Activated T-cell treated with anti-CD3 and anti-CD28 coated beads for 48 hours (primary cell): ENCODE measurements at regions not wholly inside any gene's neighbourhood (a gene's known extent, or its start where the extent isn't known, plus 50 kb on each side); places are given as distances from the start of the nearest gene placed in this dataset.
A peak's percentile ranks its signal among the peaks of the same experiment; 100 is the strongest.

ENCODE experiments used
- DNase-seq: peaks from one replicate; pipeline ENCODE4 v3.0.0-alpha.2; 2020; ENCODE audit warnings: low read depth

DNA sequence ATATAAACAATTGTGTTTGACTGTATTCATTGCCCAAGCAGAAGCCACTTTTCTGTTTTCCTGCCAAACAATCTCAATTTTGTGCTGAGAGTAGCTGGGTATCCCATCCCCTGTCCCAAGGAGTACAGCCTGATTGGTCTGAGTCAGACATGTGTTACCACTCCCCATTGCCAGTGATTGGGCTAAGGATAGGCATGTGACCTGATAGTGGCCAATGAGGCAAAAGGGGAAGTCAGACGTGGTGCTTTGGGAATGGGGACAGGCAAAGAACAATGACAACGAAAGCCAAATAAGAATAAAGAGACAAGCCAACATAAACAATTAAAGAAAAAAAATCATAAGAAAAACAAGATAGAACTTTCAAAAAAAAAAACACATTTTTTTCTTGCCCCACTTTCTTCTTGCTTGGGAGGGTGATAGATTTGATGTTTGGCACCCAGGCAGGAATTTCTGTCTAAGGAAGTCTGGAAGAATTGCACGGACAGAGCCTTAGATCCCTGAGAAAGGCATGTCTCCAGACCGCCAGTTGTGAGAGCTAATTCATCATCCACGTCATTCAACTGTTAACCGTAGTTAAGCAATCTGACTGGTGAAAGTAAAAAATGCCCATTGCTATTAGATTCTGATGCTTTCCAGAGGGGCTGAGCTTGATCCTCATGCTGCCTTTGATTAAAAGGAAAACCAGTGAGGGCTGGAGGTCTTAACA lies 626.6 kb upstream of the TMEM132C start:
- DNase-seq, result no peak

- no peak for DNase-seq
These were observed 624.8 kb upstream of the TMEM132C start for GRCh38 chr12:127642208-127642607.

DNA sequence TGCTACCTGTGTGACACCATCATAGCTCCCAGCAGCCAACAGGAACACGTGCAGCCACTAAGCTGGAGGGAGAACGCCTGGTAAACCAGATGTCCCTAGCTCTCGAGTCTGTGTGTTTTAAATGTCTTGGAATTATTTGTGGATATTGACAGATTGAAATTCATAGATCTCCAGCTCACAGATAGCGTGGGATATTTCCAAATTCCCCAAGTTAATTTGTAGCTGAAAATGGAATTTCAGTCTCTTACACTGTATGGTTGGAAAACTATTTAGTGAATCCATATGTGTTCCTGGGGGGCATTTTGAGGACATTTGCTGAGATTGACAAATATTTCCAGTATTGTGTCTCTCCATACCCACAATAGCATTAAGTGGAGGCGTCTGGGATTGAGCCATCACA lies 618.6 kb upstream of the TMEM132C start:
- DNase-seq, result no peak

DNA sequence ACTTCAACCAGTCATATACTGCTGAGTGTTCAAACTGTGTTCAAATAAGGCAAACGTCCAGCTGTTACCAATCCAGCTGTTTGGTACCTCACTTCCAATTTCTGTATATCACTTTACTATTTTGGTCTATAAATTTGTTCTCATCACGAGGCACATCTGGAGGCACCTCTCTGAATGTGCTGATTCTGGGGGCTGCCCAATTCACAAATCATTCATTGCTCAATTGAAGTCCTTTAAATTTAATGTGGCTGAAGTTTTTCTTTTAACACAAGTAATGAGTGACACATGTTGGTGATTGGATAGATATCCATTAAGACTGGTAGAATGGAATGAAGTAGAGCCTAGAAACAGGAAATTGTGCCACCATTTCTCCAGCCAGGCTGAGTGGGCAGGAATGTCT lies 617.0 kb upstream of the TMEM132C start:
- no peak for DNase-seq

- DNase-seq, result no peak
These were observed 616.3 kb upstream of the TMEM132C start for GRCh38 chr12:127650626-127651025.

GRCh38 chr12:127652281-127652680 lies 614.7 kb upstream of the TMEM132C start:
- DNase-seq, result no peak

DNA sequence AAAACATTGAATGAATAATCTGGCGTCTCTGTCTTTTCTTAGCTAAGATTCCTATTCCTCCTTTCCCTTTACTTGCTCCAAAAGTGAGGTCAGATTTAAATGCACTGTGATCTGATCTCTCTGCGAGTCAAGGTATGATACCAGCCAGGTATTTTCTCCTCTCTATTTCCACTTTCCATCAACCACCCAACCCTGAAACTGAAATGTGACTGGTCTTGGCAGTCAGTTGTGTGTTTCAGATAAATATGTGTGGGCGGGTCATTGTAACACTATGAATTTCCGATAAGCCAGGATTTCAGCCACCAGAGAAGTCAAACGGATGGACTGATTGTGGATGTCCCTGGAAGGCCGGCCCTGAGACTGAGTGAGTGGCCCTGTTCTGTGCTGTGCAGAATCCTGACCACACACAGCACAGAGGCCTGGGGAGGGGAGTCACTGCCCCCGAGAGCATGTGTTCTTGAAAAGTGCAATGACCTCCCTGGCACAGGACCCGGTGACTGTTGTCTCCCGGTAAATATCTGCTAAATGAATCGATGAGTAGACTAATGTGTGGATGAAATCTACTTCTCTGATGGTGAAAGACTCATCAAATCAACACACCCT lies 612.5 kb upstream of the TMEM132C start:
- no peak for DNase-seq

GRCh38 chr12:127655691-127656090 lies 611.3 kb upstream of the TMEM132C start:
- DNase-seq, result no peak

DNA sequence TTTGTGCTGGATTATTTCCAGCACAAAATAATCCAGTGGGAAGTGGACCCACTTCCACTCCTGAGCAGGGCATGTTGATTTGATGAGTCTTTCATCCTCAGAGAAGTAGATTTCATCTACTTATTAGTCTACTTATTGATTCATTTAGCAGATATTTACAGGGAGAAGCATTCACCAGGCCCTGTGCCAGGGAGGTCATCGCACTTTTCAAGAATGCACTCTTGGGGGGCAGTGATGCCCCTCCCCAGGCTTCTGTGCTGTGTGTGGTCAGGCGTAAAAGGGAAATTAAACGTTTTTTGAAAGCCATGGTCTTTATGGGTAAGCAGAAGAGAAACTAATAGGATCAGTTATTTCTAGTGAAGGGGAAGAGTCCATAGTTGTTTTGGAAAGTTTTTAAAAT lies 610.7 kb upstream of the TMEM132C start:
- DNase-seq, result no peak

DNA sequence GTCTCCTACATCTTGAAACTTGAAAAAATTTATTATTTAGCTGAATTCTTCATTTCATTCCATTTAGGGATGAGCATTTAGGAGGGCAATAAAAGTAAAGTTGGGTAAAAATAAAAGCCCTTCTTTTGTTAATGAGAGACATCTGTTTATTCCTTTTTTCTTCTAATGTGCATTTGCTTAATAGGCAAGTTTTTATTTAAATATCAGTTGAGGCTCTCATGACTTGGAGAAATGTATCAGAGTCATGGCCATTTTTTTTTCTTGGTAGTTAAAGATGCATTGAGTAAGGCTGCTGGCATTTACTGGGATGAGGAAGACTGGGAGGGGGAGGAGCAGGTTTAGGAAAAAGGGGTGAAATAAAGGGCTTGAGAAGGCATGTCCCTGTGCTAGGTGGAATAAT lies 609.9 kb upstream of the TMEM132C start:
- DNase-seq, result no peak

- DNase-seq, result no peak
These were observed 606.0 kb upstream of the TMEM132C start for GRCh38 chr12:127660961-127661360.

GRCh38 chr12:127663716-127664115 lies 603.3 kb upstream of the TMEM132C start:
- no peak for DNase-seq

- no peak for DNase-seq
These were observed 602.1 kb upstream of the TMEM132C start for GRCh38 chr12:127664901-127665300.

DNA sequence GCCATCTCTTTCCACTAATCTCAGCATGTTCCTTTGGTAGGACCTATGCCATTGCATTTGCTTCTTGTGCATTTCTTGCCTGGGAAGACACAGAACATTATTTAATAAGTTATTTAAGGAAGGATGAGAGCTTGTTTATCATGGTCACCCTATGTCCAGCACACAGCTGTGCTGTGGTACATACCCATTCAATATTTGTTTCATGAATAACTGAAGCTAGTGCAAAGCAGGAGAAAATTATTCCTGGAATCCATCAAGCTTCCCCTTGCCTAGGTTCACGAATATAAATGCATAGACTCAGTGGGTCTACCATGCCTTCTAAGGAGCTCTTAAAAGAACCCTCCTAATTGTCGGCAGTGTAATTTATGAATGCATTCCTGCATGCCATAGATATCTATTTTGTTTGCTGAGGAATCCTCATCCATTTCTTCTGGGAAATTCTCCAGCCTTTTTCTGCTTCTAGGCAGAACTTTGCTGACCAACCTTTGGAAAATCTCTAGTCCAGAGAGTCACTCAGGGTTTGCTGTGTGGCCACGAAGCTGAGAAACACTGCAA lies 599.8 kb upstream of the TMEM132C start:
- DNase-seq, result no peak

- DNase-seq, result no peak
These were observed 596.7 kb upstream of the TMEM132C start for GRCh38 chr12:127670294-127670693.

GRCh38 chr12:127670796-127671195 lies 596.2 kb upstream of the TMEM132C start:
- DNase-seq, result no peak

DNA sequence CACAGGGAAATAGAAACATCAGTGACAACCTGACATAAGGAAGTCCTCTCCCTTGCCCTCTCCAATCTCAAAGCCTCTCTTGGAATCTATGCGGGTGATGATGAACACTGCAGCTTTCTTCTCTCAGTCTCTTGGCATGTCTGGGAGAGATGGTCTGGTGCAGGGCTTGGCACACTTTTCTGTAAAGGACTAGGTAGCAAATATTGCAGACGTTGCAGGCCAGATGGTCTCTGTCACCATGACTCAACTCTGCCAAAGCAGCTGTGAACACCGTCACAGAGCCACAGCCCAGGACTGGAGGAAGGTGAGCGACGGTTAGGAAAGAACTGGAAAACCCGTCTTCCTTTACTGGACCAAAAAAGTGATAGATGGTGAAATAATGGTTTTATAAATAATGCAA lies 591.0 kb upstream of the TMEM132C start:
- DNase-seq, result no peak

DNA sequence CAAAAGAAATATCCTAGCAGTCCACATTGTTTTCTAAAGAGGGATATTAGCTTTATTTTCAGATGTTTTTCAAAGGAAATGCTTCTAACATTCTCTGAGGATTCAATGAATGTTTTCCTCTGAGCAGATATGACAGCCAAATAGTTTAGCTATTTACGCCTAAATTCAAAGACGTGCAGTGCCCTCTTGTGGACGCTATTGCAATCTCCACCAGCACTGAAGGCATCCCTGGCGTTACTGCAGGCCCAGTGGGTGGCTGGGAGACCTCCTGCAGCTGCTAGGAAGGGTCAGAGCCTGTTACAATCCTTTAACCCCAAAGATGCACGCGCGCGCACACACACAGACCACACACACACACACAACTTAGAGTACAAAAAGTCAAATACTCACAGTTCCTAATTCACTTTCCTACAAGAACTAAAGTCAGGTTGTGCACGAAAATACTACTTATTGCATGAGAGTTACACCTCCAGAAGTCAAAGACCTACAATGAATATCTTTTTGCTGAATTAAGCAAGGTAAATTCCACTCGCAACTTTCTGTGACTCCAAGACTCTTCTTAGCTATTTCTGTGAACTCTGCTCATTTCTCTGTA lies 589.3 kb upstream of the TMEM132C start:
- DNase-seq, result peak; percentile 10

DNA sequence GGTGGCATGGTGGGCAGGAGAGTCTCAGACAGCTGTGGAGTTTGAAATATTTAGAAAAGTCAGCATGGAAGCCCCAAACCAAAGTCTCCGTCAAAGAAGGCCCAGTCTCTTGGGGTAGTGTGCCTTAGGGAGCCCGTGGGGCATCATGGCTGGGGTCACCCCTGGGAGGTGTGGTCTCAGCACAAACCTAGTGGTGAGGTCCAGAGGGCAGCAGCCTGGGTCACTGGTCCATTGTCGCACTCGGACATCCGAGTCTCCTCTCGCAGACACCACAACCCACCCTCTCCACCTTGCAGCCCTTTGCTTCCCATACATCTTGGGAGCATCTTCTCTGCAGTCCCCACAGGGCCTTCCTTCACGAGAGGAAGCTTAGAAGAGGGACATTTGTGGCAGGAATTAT lies 588.0 kb upstream of the TMEM132C start:
- no peak for DNase-seq

DNA sequence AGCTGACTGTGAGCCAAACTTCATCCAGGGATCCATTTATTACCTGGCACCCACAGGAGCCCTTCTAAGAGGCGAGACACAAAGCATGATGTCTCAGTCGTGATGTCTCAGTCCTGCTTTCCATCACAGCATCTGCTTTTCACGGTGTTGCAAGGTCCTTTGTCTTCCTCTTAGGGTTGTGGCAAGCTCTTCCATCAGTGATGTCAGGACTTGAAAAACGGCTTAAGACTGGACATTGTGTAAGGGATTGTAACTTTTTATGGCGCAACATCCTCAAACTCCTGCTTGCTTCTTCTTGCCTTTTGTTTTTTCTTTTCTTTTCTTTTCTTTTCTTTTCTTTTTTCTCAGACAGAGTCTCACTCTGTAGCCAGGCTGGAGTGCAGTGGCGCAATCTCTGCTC lies 586.5 kb upstream of the TMEM132C start:
- DNase-seq, result no peak

DNA sequence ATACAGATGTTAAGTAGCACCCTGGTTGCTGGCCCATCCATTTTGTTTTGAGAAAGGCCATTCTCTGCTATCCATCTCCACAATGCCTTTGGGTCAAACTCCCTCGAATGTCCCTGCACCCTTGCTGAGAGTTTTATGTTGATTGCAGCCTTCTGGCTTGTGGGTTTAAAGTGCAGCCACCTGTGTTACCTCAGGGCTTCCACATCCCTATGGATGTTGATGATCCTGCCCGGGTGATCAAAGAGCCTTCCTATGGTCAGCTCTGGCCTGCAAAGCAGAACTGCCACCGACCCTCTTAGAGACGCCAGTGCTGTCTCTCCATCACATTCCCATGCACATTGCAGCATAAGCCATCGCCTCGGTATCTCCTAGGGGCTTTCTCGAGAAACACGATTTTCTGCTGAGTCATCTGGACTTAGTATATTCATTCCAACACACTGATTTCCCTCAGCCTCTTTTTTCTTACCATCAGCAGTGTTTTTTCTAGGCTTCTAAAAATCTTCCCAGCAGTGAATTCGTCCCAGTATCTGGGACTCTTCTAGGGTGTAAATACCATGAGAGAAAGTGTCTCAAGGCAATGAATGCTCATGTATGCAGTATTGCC lies 585.7 kb upstream of the TMEM132C start:
- DNase-seq, result no peak

- no peak for DNase-seq
These were observed 581.5 kb upstream of the TMEM132C start for GRCh38 chr12:127685491-127685890.

DNA sequence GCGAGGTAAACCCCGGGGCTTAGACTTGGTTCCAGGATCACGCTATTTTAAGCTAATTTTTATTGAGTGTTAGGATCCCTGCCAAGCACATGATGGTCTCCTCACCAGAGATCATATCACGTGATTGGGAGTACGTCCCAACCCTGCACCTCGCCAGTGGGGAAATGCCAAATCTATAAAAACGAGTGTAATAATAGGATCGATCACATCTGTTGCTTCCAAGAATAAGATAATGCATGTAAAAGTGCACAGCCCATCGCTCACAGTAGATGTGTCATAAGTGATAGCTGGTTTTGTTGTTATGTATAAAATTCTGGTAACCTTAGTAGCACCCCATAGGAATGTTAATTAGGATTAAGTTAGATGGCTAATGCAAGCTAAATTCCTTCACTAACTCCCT lies 581.0 kb upstream of the TMEM132C start:
- DNase-seq, result no peak
